Thyroid gland (tissue), 4 donors: ENCODE measurements at regions not wholly inside any gene's neighbourhood (a gene's known extent, or its start where the extent isn't known, plus 50 kb on each side); places are given as distances from the start of the nearest gene placed in this dataset.

Source experiments
- DNase-seq, 2 donors: peaks; one replicate each; pipeline ENCODE4 v3.0.0-alpha.2; 2019
- H3K27ac ChIP-seq, 3 donors: fragments of 200-600 bp; sonication (generic); 1 replicate in 2 of 3; 2 replicates in 1 of 3; pipeline ENCODE4 v1.5.1; 2016 to 2019; ENCODE audit warnings: mild to moderate bottlenecking in 1 of 3, moderate library complexity in 1 of 3
- H3K27me3 ChIP-seq: fragments of 200-600 bp; sonication (generic); one replicate; pipeline ENCODE4 v1.5.1; 2019
- H3K36me3 ChIP-seq, 2 donors: fragments of 200-600 bp; sonication (generic); one replicate each; pipeline ENCODE4 v1.5.1; 2016 to 2019
- H3K4me1 ChIP-seq, 2 donors: fragments of 200-600 bp; sonication (generic); one replicate each; pipeline ENCODE4 v1.5.1; 2017 to 2019
- H3K4me3 ChIP-seq, 3 donors: fragments of 200-600 bp; sonication (generic); replicated peaks in 1 of 3; 1 replicate in 2 of 3; 2 replicates in 1 of 3; pipeline ENCODE4 v1.5.1; 2016; ENCODE audit warnings: mild to moderate bottlenecking in 1 of 3
- H3K9me3 ChIP-seq: fragments of 200-600 bp; sonication (generic); one replicate; pipeline ENCODE4 v1.5.1; 2017
- CTCF ChIP-seq, 6 experiments: fragments of 200-600 bp in 3 of 6; fragments of 450-650 bp in 3 of 6; sonication (generic) in 3 of 6; IDR thresholded peaks; one replicate each; pipeline ENCODE4 v1.5.1; 2016 to 2019; ENCODE audit warnings: antibody characterized with exemption in 6 of 6, mild to moderate bottlenecking in 2 of 6, inconsistent platforms in 1 of 6, moderate library complexity in 1 of 6
- POLR2A ChIP-seq, 2 donors: fragments of 450-650 bp; IDR thresholded peaks; one replicate each; pipeline ENCODE4 v1.6.1; 2017; ENCODE audit warnings: antibody characterized with exemption in 2 of 2, mild to moderate bottlenecking in 2 of 2, moderate library complexity in 1 of 2
- WGBS, 2 donors: methylation state at CpG; one replicate each; pipeline ENCODE4 v1.1.5; 2017; 5-methylcytosine and 5-hydroxymethylcytosine counted together
- intact Hi-C: fragments of 100-400 bp; cut with DNase I; formaldehyde crosslinking; loops from one replicate; pipeline ENCODE4 v1.15.1; 2023

GRCh38 chr2:105607920-105608504 is 136.7 kb upstream of the NCK2 start:
- no peaks in the 10 kb centered on the region for H3K9me3 ChIP-seq
- no peaks in the 10 kb centered on the region for H3K36me3 ChIP-seq
- H3K27ac ChIP-seq, result peak overlapping the region in 2 of 3 donors; percentile 33 to 62
- no peaks in the 10 kb centered on the region for H3K27me3 ChIP-seq
- peaks cover 9 to 16% of the 10 kb centered on the region in 2 donors for H3K4me1 ChIP-seq
- H3K4me3 ChIP-seq, result no peak overlapping the region
- 61 to 72% methylated on average over 4 of the region's 4 CpGs for WGBS, 2 donors
- intact Hi-C loops, result no loop called here
- peak; percentile 60 to 79 for DNase-seq
- peak in 1 of 2 donors; percentile 36 for TF ChIP-seq POLR2A (IDR thresholded peaks at IDR 0.05)
- no peak for TF ChIP-seq CTCF (IDR thresholded peaks at IDR 0.05)

GRCh38 chr2:105606081-105606480 is 138.6 kb upstream of the NCK2 start:
- TF ChIP-seq POLR2A (IDR thresholded peaks at IDR 0.05), result no peak
- TF ChIP-seq CTCF (IDR thresholded peaks at IDR 0.05), result no peak
- H3K27me3 ChIP-seq, result no peaks in the 10 kb centered on the region
- DNase-seq, result no peak
- H3K36me3 ChIP-seq, result no peaks in the 10 kb centered on the region
- no peak overlapping the region for H3K4me3 ChIP-seq
- WGBS, 2 donors, result 88 to 92% methylated on average over 3 of the region's 3 CpGs
- H3K27ac ChIP-seq, result peak overlapping the region in 1 of 3 donors; percentile 82
- intact Hi-C loops, result no loop called here
- H3K4me1 ChIP-seq, result peaks cover 9 to 16% of the 10 kb centered on the region in 2 donors
- no peaks in the 10 kb centered on the region for H3K9me3 ChIP-seq

GRCh38 chr2:105604938-105605337 is 139.8 kb upstream of the NCK2 start:
- Histone ChIP-seq H3K9me3 (no peaks in the 10 kb centered on the region), H3K27me3 (no peaks in the 10 kb centered on the region), H3K36me3 (no peaks in the 10 kb centered on the region), H3K4me3 (no peak overlapping the region), H3K27ac (peak overlapping the region; percentile 27 to 82 (median 44)), H3K4me1 (peaks cover 9 to 16% of the 10 kb centered on the region in 2 donors)
- TF ChIP-seq CTCF (IDR thresholded peaks at IDR 0.05), result no peak
- TF ChIP-seq POLR2A (IDR thresholded peaks at IDR 0.05), result no peak
- WGBS, 2 donors, result 45 to 64% methylated on average over 3 of the region's 3 CpGs
- intact Hi-C loops, result no loop called here
- DNase-seq, result peak; percentile 40 to 68

- 81 to 85% methylated on average over 8 of the region's 8 CpGs for WGBS, 2 donors
- no peaks in the 10 kb centered on the region for H3K9me3 ChIP-seq
- no peak overlapping the region for H3K4me3 ChIP-seq
- TF ChIP-seq CTCF (IDR thresholded peaks at IDR 0.05) (no peak), POLR2A (IDR thresholded peaks at IDR 0.05) (no peak)
- H3K36me3 ChIP-seq, result no peaks in the 10 kb centered on the region
- H3K4me1 ChIP-seq, result peaks cover 9 to 16% of the 10 kb centered on the region in 2 donors
- H3K27me3 ChIP-seq, result no peaks in the 10 kb centered on the region
- no peak for DNase-seq
- H3K27ac ChIP-seq, result no peak overlapping the region
- intact Hi-C loops, result no loop called here
Observed at GRCh38 chr2:105600949-105601794, 143.5 kb upstream of the NCK2 start.

- no peaks in the 10 kb centered on the region for H3K36me3 ChIP-seq
- H3K27me3 ChIP-seq, result no peaks in the 10 kb centered on the region
- H3K4me1 ChIP-seq, result peaks cover 9 to 12% of the 10 kb centered on the region in 2 donors
- no peaks in the 10 kb centered on the region for H3K9me3 ChIP-seq
- DNase-seq, result no peak
- TF ChIP-seq CTCF (IDR thresholded peaks at IDR 0.05) (no peak), POLR2A (IDR thresholded peaks at IDR 0.05) (no peak)
- WGBS, 2 donors, result 74 to 81% methylated on average over 6 of the region's 6 CpGs
- intact Hi-C loops, result no loop called here
- no peak overlapping the region for H3K27ac ChIP-seq
- H3K4me3 ChIP-seq, result no peak overlapping the region
Observed at GRCh38 chr2:105600602-105600948, 144.1 kb upstream of the NCK2 start.
